H9 (cell line): ENCODE measurements at regions not wholly inside any gene's neighbourhood (a gene's known extent, or its start where the extent isn't known, plus 50 kb on each side); places are given as distances from the start of the nearest gene placed in this dataset.

Source experiments
- DNase-seq: peaks from one replicate; pipeline ENCODE4 v3.0.0-alpha.2; 2017
- H2AFZ ChIP-seq: one replicate; pipeline ENCODE4 v1.6.1; 2013; ENCODE audit warnings: mild to moderate bottlenecking, low read length, control low read depth, moderate library complexity
- H2AK5ac ChIP-seq: 2 replicates; pipeline ENCODE4 v1.6.1; 2013; ENCODE audit warnings: low read length, control low read depth, mixed read lengths; ENCODE audit not compliant: insufficient read length
- H2BK120ac ChIP-seq: one replicate; pipeline ENCODE4 v1.6.1; 2013; ENCODE audit warnings: low read depth, mild to moderate bottlenecking, low read length, control low read depth, inconsistent platforms; ENCODE audit not compliant: poor library complexity, severe bottlenecking
- H2BK12ac ChIP-seq: 2 replicates; pipeline ENCODE4 v1.6.1; 2013; ENCODE audit warnings: low read length, control low read depth, mixed read lengths, low read depth; ENCODE audit not compliant: insufficient read length
- H2BK15ac ChIP-seq: 2 replicates; pipeline ENCODE4 v1.6.1; 2013; ENCODE audit warnings: low read depth, low read length, control low read depth
- H2BK20ac ChIP-seq: one replicate; pipeline ENCODE4 v1.6.1; 2013; ENCODE audit warnings: low read depth, mild to moderate bottlenecking, low read length, control low read depth, inconsistent platforms; ENCODE audit not compliant: poor library complexity, severe bottlenecking
- H2BK5ac ChIP-seq: 2 replicates; pipeline ENCODE4 v1.6.1; 2013; ENCODE audit warnings: low read length, control low read depth, mixed read lengths; ENCODE audit not compliant: insufficient read length
- H3K14ac ChIP-seq: 2 replicates; pipeline ENCODE4 v1.6.1; 2013; ENCODE audit warnings: low read length, control low read depth; ENCODE audit not compliant: insufficient read depth
- H3K18ac ChIP-seq: 2 replicates; pipeline ENCODE4 v1.6.1; 2013; ENCODE audit warnings: low read depth, mild to moderate bottlenecking, mixed read lengths, low read length, control low read depth; ENCODE audit not compliant: insufficient read length
- H3K23ac ChIP-seq: 2 replicates; pipeline ENCODE4 v1.6.1; 2013; ENCODE audit warnings: low read length, control low read depth, mixed read lengths, low read depth; ENCODE audit not compliant: insufficient read length
- H3K23me2 ChIP-seq: 2 replicates; pipeline ENCODE4 v1.6.1; 2013; ENCODE audit warnings: low read depth, mild to moderate bottlenecking, mixed read lengths, low read length, control low read depth; ENCODE audit not compliant: insufficient read length, poor library complexity, severe bottlenecking
- H3K27ac ChIP-seq: 2 replicates; pipeline ENCODE4 v1.5.1; 2013; ENCODE audit warnings: low read length, control low read depth, mixed read lengths, low read depth; ENCODE audit not compliant: insufficient read length
- H3K27me3 ChIP-seq: 2 replicates; pipeline ENCODE4 v1.6.1; 2013; ENCODE audit warnings: low read length, control low read depth, inconsistent platforms; ENCODE audit not compliant: insufficient read depth
- H3K4ac ChIP-seq: 2 replicates; pipeline ENCODE4 v1.6.1; 2013; ENCODE audit warnings: low read depth, mild to moderate bottlenecking, control low read depth, inconsistent platforms, low read length, moderate library complexity
- H3K4me1 ChIP-seq: 2 replicates; pipeline ENCODE4 v1.6.1; 2013; ENCODE audit warnings: low read length, control low read depth, inconsistent platforms; ENCODE audit not compliant: insufficient read depth
- H3K4me2 ChIP-seq: 2 replicates; pipeline ENCODE4 v1.6.1; 2013; ENCODE audit warnings: low read length, control low read depth, mixed read lengths; ENCODE audit not compliant: insufficient read length, insufficient read depth
- H3K56ac ChIP-seq: 2 replicates; pipeline ENCODE4 v1.6.1; 2013; ENCODE audit warnings: low read depth, mild to moderate bottlenecking, mixed read lengths, low read length, control low read depth; ENCODE audit not compliant: insufficient read length
- H3K79me1 ChIP-seq: 2 replicates; pipeline ENCODE4 v1.6.1; 2013; ENCODE audit warnings: low read depth, mild to moderate bottlenecking, moderate library complexity, low read length, control low read depth, inconsistent platforms; ENCODE audit not compliant: insufficient read depth, poor library complexity, severe bottlenecking
- H3K79me2 ChIP-seq: 2 replicates; pipeline ENCODE4 v1.6.1; 2013; ENCODE audit warnings: low read length, control low read depth, inconsistent platforms; ENCODE audit not compliant: insufficient read depth
- H3K9ac ChIP-seq: 2 replicates; pipeline ENCODE4 v1.6.1; 2013; ENCODE audit warnings: low read length, control low read depth, mixed read lengths; ENCODE audit not compliant: insufficient read length; ENCODE audit errors: extremely low read depth
- H3K9me3 ChIP-seq: one replicate; pipeline ENCODE4 v1.6.1; 2013; ENCODE audit warnings: low read depth, low read length, inconsistent platforms; ENCODE audit not compliant: control insufficient read depth
- H3T11ph ChIP-seq: one replicate; pipeline ENCODE4 v1.6.1; 2013; ENCODE audit warnings: mild to moderate bottlenecking, low read length, control low read depth, inconsistent platforms
- H4K20me1 ChIP-seq: one replicate; pipeline ENCODE4 v1.6.1; 2013; ENCODE audit not compliant: control insufficient read depth, insufficient read length, insufficient read depth
- H4K5ac ChIP-seq: 2 replicates; pipeline ENCODE4 v1.6.1; 2013; ENCODE audit warnings: low read depth, mild to moderate bottlenecking, mixed read lengths, low read length, control low read depth; ENCODE audit not compliant: insufficient read length
- H4K8ac ChIP-seq: replicated peaks from 2 replicates; pipeline ENCODE4 v1.6.1; 2013; ENCODE audit warnings: low read length, control low read depth, mixed read lengths, low read depth; ENCODE audit not compliant: insufficient read length
- H4K91ac ChIP-seq: 2 replicates; pipeline ENCODE4 v1.6.1; 2013; ENCODE audit warnings: low read depth, mild to moderate bottlenecking, moderate library complexity, mixed read lengths, low read length, control low read depth; ENCODE audit not compliant: insufficient read length
- H3K27ac Mint-ChIP-seq, 3 experiments: 2 replicates in 2 of 3; 3 replicates in 1 of 3; pipeline ENCODE4 v1.8.0; 2020 to 2021; ENCODE audit warnings: mixed read lengths in 3 of 3, mild to moderate bottlenecking in 1 of 3, moderate library complexity in 1 of 3
- H3K27me3 Mint-ChIP-seq: 2 replicates; pipeline ENCODE4 v1.8.0; 2021; ENCODE audit warnings: low read depth, mild to moderate bottlenecking, moderate library complexity, mixed read lengths
- H3K36me3 Mint-ChIP-seq, 3 experiments: 2 replicates in 2 of 3; 3 replicates in 1 of 3; pipeline ENCODE4 v1.8.0; 2020 to 2021; ENCODE audit warnings: low read depth in 3 of 3, mixed read lengths in 3 of 3; ENCODE audit not compliant: insufficient read depth in 1 of 3
- H3K4me1 Mint-ChIP-seq, 2 experiments: 2 replicates each; pipeline ENCODE4 v1.8.0; 2020; ENCODE audit warnings: mixed read lengths in 2 of 2
- H3K4me3 Mint-ChIP-seq, 2 experiments: 2 replicates in 1 of 2; 3 replicates in 1 of 2; pipeline ENCODE4 v1.8.0; 2020 to 2021; ENCODE audit warnings: mild to moderate bottlenecking in 2 of 2, mixed read lengths in 2 of 2, moderate library complexity in 1 of 2
- H3K9me3 Mint-ChIP-seq, 2 experiments: 2 replicates in 1 of 2; 3 replicates in 1 of 2; pipeline ENCODE4 v1.8.0; 2020; ENCODE audit warnings: mild to moderate bottlenecking in 2 of 2, mixed read lengths in 2 of 2, moderate library complexity in 1 of 2
- CTCF ChIP-seq: fragments of 200-600 bp; sonication (generic); conservative IDR thresholded peaks from 3 replicates; pipeline ENCODE4 v1.8.0; 2021; ENCODE audit warnings: antibody characterized with exemption, mild to moderate bottlenecking
- WGBS: extraction: QIAGEN DNeasy Blood & Tissue Kit; methylation state at CpG from one replicate; pipeline ENCODE4 v1.1.7; 2013; ENCODE audit warnings: missing lambda C conversion rate, low lambda C conversion rate, mixed read lengths; ENCODE audit not compliant: insufficient read length; ENCODE audit errors: extremely low coverage; 5-methylcytosine and 5-hydroxymethylcytosine counted together

GRCh38 chr2:88252111-88252510 lies 82.0 kb downstream of the THNSL2 start:
- H3K27ac ChIP-seq = no peak overlapping the region
- Mint-ChIP-seq H3K27ac (peak overlapping the region in 1 of 3 experiments; percentile 57; a peak in 1 of 7 replicates), H3K4me3 (no peak overlapping the region), H3K27me3 (peaks cover 5% of the 10 kb centered on the region), H3K9me3 (no peaks in the 10 kb centered on the region; a peak in 1 of 5 replicates), H3K36me3 (no peaks in the 10 kb centered on the region; a peak in 1 of 7 replicates), H3K4me1 (peaks cover 0 to 7% of the 10 kb centered on the region in 2 experiments; a peak in 2 of 4 replicates)
- H3K9me3 ChIP-seq = no peaks in the 10 kb centered on the region
- no peaks in the 10 kb centered on the region for H3K79me1 ChIP-seq
- H3K79me2 ChIP-seq = no peaks in the 10 kb centered on the region
- H3K14ac ChIP-seq = no peak overlapping the region
- no peak overlapping the region for H3K23ac ChIP-seq
- H2BK5ac ChIP-seq = no peak overlapping the region
- H2BK15ac ChIP-seq = no peak overlapping the region
- H3K4me1 ChIP-seq = no peaks in the 10 kb centered on the region
- H4K91ac ChIP-seq = no peak overlapping the region
- no peak overlapping the region for H3K4me2 ChIP-seq
- no peak overlapping the region for H3K4ac ChIP-seq
- DNase-seq = no peak
- no peak overlapping the region for H4K5ac ChIP-seq
- no peak overlapping the region for H4K8ac ChIP-seq
- no peaks in the 10 kb centered on the region for H3K27me3 ChIP-seq
- no peak overlapping the region for H3K56ac ChIP-seq
- H3K18ac ChIP-seq = no peak overlapping the region
- H2BK120ac ChIP-seq = no peak overlapping the region
- no peak overlapping the region for H3T11ph ChIP-seq
- no peak overlapping the region for H2AFZ ChIP-seq
- no peaks in the 10 kb centered on the region for H4K20me1 ChIP-seq
- TF ChIP-seq CTCF = no peak
- H3K23me2 ChIP-seq = no peaks in the 10 kb centered on the region
- no peak overlapping the region for H3K9ac ChIP-seq
- no CpG with 5 or more reads among the region's 3 CpGs for WGBS
- no peak overlapping the region for H2BK12ac ChIP-seq
- no peak overlapping the region for H2AK5ac ChIP-seq
- no peak overlapping the region for H2BK20ac ChIP-seq
